ENCODE measurements at regions not wholly inside any gene's neighbourhood (a gene's known extent, or its start where the extent isn't known, plus 50 kb on each side); places are given as distances from the start of the nearest gene placed in this dataset.

DNA sequence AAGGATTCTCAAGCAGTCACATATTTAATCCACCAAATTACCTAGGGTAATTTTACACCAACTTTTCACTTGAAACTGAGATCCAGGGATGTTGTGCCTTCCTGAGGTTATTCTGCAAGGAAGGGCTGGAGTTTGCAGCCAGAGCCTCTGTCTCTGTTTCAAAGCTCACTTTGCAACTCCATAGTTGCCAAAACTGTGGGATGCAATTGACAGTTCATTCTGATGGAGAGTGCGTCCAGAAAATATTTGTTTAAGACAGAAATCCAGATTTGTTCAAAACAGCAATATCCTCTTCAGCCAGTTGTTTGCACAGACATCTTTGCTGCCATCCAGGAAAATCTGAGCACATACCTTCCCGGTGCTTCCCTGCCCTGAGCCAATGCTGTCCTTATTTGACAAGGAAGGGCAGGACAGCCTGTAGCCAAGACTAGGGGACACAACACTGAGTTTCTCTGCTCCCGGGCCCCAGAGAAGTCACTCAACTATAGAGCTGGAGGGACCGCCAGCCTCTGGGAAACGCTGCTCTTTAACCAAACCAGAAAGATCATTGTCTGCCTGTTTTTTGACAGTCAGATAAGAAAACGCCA, 297.4 kb downstream of the HIVEP2 start (continued):
- no peak for TF ChIP-seq ZNF335 (tag by site-specific recombination; conservative IDR thresholded peaks at IDR 0.05)
- no peak for TF ChIP-seq ZNF580 (tag by site-specific recombination; IDR thresholded peaks at IDR 0.05)
- TF ChIP-seq ZNF544 (tag by site-specific recombination; IDR thresholded peaks at IDR 0.05): no peak
- no peak for TF ChIP-seq ZNF707 (tag by site-specific recombination; IDR thresholded peaks at IDR 0.05)
- TF ChIP-seq INSM2 (tag by site-specific recombination; IDR thresholded peaks at IDR 0.05): no peak

DNA sequence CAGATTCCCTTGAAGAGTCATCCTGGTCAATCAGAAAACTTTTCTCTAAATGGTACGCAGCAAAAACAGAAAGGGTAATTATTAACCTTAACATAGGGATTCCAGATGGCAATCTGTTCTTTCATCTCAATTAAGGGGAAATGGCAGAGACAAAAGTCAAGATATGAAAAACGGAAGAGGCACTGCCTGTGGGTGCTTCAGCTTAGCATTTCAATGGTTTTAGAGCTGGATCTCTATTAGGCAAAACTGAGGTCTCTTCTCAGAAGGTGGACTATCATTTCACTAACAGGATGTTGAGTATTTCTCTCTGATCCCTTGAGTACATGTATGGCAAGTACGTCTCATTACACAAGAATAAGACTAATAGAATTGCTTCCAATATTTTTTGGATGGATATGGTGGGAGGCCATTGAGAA, 296.9 kb downstream of the HIVEP2 start:
- no peaks in the 10 kb centered on the region for H3K4me1 ChIP-seq (ENCODE audit: control insufficient read depth, insufficient read depth, low read length)
- TF ChIP-seq ZNF48 (tag by site-specific recombination; IDR thresholded peaks at IDR 0.05) (no peak), PRDM1 (tag by site-specific recombination; IDR thresholded peaks at IDR 0.05) (no peak), ZNF169 (tag by site-specific recombination; IDR thresholded peaks at IDR 0.05) (no peak), PRDM6 (tag by site-specific recombination; IDR thresholded peaks at IDR 0.05) (no peak), ZFP41 (tag by site-specific recombination; IDR thresholded peaks at IDR 0.05; ENCODE audit: borderline replicate concordance) (no peak), ZNF155 (tag by site-specific recombination; IDR thresholded peaks at IDR 0.05) (no peak), ZFHX2 (tag by site-specific recombination; conservative IDR thresholded peaks at IDR 0.05) (no peak), ZNF426 (tag by site-specific recombination; IDR thresholded peaks at IDR 0.05) (no peak)
- TF ChIP-seq, protein P1, sequence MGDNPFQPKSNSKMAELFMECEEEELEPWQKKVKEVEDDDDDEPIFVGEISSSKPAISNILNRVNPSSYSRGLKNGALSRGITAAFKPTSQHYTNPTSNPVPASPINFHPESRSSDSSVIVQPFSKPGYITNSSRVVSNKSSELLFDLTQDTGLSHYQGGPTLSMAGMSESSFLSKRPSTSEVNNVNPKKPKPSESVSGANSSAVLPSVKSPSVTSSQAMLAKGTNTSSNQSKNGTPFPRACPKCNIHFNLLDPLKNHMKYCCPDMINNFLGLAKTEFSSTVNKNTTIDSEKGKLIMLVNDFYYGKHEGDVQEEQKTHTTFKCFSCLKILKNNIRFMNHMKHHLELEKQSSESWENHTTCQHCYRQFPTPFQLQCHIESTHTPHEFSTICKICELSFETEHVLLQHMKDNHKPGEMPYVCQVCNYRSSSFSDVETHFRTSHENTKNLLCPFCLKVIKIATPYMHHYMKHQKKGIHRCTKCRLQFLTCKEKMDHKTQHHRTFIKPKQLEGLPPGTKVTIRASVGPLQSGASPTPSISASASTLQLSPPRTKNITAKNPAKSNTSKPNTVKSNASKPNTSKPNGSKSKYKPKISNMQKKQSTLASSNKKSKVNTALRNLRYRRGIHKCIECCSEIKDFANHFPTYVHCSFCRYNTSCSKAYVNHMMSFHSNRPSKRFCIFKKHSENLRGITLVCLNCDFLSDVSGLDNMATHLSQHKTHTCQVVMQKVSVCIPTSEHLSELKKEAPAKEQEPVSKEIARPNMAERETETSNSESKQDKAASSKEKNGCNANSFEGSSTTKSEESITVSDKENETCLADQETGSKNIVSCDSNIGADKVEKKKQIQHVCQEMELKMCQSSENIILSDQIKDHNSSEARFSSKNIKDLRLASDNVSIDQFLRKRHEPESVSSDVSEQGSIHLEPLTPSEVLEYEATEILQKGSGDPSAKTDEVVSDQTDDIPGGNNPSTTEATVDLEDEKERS (tag by site-specific recombination; IDR thresholded peaks at IDR 0.05): no peak
- TF ChIP-seq, protein P2, sequence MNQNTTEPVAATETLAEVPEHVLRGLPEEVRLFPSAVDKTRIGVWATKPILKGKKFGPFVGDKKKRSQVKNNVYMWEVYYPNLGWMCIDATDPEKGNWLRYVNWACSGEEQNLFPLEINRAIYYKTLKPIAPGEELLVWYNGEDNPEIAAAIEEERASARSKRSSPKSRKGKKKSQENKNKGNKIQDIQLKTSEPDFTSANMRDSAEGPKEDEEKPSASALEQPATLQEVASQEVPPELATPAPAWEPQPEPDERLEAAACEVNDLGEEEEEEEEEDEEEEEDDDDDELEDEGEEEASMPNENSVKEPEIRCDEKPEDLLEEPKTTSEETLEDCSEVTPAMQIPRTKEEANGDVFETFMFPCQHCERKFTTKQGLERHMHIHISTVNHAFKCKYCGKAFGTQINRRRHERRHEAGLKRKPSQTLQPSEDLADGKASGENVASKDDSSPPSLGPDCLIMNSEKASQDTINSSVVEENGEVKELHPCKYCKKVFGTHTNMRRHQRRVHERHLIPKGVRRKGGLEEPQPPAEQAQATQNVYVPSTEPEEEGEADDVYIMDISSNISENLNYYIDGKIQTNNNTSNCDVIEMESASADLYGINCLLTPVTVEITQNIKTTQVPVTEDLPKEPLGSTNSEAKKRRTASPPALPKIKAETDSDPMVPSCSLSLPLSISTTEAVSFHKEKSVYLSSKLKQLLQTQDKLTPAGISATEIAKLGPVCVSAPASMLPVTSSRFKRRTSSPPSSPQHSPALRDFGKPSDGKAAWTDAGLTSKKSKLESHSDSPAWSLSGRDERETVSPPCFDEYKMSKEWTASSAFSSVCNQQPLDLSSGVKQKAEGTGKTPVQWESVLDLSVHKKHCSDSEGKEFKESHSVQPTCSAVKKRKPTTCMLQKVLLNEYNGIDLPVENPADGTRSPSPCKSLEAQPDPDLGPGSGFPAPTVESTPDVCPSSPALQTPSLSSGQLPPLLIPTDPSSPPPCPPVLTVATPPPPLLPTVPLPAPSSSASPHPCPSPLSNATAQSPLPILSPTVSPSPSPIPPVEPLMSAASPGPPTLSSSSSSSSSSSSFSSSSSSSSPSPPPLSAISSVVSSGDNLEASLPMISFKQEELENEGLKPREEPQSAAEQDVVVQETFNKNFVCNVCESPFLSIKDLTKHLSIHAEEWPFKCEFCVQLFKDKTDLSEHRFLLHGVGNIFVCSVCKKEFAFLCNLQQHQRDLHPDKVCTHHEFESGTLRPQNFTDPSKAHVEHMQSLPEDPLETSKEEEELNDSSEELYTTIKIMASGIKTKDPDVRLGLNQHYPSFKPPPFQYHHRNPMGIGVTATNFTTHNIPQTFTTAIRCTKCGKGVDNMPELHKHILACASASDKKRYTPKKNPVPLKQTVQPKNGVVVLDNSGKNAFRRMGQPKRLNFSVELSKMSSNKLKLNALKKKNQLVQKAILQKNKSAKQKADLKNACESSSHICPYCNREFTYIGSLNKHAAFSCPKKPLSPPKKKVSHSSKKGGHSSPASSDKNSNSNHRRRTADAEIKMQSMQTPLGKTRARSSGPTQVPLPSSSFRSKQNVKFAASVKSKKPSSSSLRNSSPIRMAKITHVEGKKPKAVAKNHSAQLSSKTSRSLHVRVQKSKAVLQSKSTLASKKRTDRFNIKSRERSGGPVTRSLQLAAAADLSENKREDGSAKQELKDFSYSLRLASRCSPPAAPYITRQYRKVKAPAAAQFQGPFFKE (tag by site-specific recombination; IDR thresholded peaks at IDR 0.05; ENCODE audit: borderline replicate concordance): no peak
- H3K9me3 ChIP-seq (ENCODE audit: control insufficient read depth, insufficient read depth, low read depth, low read length): no peaks in the 10 kb centered on the region
- no peak overlapping the region for H3K27ac ChIP-seq (ENCODE audit: extremely low read depth, low read depth, low read length)
- POLR2A ChIA-PET: no interaction called here
- no peak overlapping the region for H3K4me3 ChIP-seq (ENCODE audit: low read depth, low read length)
- CTCF ChIA-PET: interaction anchor here (0.7 to 1.1 kb wide), 2 partner anchors 26 to 586 kb away, joined by 3 read pairs; no protein-coding TSS in a partner anchor
- no peaks in the 10 kb centered on the region for H3K36me3 ChIP-seq (ENCODE audit: control insufficient read depth in 2 of 2, insufficient read depth in 1 of 2, low read length in 2 of 2)

Data from HEK293 (cell line).